ENCODE measurements at regions not wholly inside any gene's neighbourhood (a gene's known extent, or its start where the extent isn't known, plus 50 kb on each side); places are given as distances from the start of the nearest gene placed in this dataset.

DNA sequence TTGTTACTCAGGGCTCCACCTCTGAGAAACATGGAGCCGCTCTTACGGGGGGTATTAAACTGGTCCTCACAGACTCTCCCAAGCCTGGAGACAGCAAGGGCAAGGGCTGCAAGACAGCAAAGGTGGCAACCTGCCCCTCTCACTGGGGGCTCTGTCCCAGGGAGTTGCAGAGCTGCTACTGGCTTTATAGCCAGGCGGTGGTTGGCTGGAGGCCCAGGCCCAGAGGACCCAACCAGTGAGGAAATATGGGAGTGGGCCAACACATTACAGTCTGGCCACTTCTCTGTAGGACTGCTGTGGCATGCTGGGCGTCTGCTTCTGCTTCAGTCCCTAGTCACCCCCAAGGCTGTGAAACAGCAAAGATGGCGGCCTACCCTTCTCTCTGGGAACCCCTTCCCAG lies 597.2 kb downstream of the LRRC70 start:
- H3K36me3 Mint-ChIP-seq (ENCODE audit: insufficient read depth, unreplicated experiment) = no peaks in the 10 kb centered on the region
- BruUV-seq (replicated peaks) = no TSS peak
- no peaks in the 10 kb centered on the region for H3K4me1 Mint-ChIP-seq (ENCODE audit: low read depth, unreplicated experiment)
- CTCF ChIA-PET = no interaction called here
- peaks cover 9% of the 10 kb centered on the region for H3K9me3 Mint-ChIP-seq (ENCODE audit: unreplicated experiment)
- Histone ChIP-seq H3K4me1 (no peaks in the 10 kb centered on the region), H3K27me3 (replicated peaks; ENCODE audit: control insufficient read depth, insufficient read depth, low read length) (no peaks in the 10 kb centered on the region), H3K9me3 (no peaks in the 10 kb centered on the region), H3K36me3 (ENCODE audit: control insufficient read depth, insufficient read depth, low read length) (no peaks in the 10 kb centered on the region), H3K4me3 (ENCODE audit: low read depth, low read length) (no peak overlapping the region)
- no peak overlapping the region for H3K27ac Mint-ChIP-seq (ENCODE audit: unreplicated experiment)
- DNase-seq = no peak
- H3K4me3 Mint-ChIP-seq (ENCODE audit: unreplicated experiment) = no peak overlapping the region
- TF ChIP-seq, protein P1, sequence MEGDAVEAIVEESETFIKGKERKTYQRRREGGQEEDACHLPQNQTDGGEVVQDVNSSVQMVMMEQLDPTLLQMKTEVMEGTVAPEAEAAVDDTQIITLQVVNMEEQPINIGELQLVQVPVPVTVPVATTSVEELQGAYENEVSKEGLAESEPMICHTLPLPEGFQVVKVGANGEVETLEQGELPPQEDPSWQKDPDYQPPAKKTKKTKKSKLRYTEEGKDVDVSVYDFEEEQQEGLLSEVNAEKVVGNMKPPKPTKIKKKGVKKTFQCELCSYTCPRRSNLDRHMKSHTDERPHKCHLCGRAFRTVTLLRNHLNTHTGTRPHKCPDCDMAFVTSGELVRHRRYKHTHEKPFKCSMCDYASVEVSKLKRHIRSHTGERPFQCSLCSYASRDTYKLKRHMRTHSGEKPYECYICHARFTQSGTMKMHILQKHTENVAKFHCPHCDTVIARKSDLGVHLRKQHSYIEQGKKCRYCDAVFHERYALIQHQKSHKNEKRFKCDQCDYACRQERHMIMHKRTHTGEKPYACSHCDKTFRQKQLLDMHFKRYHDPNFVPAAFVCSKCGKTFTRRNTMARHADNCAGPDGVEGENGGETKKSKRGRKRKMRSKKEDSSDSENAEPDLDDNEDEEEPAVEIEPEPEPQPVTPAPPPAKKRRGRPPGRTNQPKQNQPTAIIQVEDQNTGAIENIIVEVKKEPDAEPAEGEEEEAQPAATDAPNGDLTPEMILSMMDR (IDR thresholded peaks at IDR 0.05; ENCODE audit: insufficient read depth in 1 of 2, low read depth in 1 of 2, low read length in 1 of 2, severe bottlenecking in 1 of 2, unreplicated experiment in 1 of 2) = no peak
- H3K27me3 Mint-ChIP-seq (ENCODE audit: insufficient read depth, unreplicated experiment) = no peaks in the 10 kb centered on the region
- POLR2A ChIA-PET = no interaction called here
- intact Hi-C loops (cut with micrococcal nuclease; ENCODE audit: unreplicated experiment) = no loop called here

DNA sequence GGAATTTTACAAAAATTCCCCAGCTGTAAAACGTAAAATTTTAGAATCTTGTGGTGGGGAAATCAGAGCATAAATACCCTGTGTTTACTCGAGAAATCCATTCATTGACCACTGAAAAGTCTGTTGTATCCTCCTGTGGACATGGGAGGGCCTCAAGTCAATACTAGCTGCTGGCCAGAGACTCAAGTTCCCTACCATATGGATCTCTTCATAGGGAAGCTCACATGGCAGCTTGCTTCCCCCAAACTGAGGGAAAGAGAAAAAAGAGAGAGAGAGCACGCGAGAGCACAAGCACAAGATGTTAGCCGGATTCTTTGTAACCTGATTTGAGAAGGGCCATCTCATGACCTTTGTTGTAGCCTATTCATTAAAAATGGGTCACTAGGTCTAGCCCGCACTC lies 591.9 kb downstream of the LRRC70 start:
- H3K27me3 ChIP-seq (replicated peaks; ENCODE audit: control insufficient read depth, insufficient read depth, low read length) = no peaks in the 10 kb centered on the region
- no peaks in the 10 kb centered on the region for H3K9me3 ChIP-seq
- intact Hi-C loops (cut with micrococcal nuclease; ENCODE audit: unreplicated experiment) = no loop called here
- no peak overlapping the region for H3K4me3 Mint-ChIP-seq (ENCODE audit: unreplicated experiment)
- no peaks in the 10 kb centered on the region for H3K36me3 Mint-ChIP-seq (ENCODE audit: insufficient read depth, unreplicated experiment)
- no peaks in the 10 kb centered on the region for H3K4me1 Mint-ChIP-seq (ENCODE audit: low read depth, unreplicated experiment)
- ChIA-PET POLR2A (no interaction called here), CTCF (no interaction called here)
- no TSS peak for BruUV-seq (replicated peaks)
- no peaks in the 10 kb centered on the region for H3K36me3 ChIP-seq (ENCODE audit: control insufficient read depth, insufficient read depth, low read length)
- no peak overlapping the region for H3K27ac Mint-ChIP-seq (ENCODE audit: unreplicated experiment)
- no peaks in the 10 kb centered on the region for H3K27me3 Mint-ChIP-seq (ENCODE audit: insufficient read depth, unreplicated experiment)
- no peaks in the 10 kb centered on the region for H3K4me1 ChIP-seq
- H3K9me3 Mint-ChIP-seq (ENCODE audit: unreplicated experiment) = peaks cover 14% of the 10 kb centered on the region
- no peak overlapping the region for H3K4me3 ChIP-seq (ENCODE audit: low read depth, low read length)
- TF ChIP-seq, protein P1 (IDR thresholded peaks at IDR 0.05; ENCODE audit: insufficient read depth in 1 of 2, low read depth in 1 of 2, low read length in 1 of 2, severe bottlenecking in 1 of 2, unreplicated experiment in 1 of 2) = no peak
- DNase-seq = no peak

DNA sequence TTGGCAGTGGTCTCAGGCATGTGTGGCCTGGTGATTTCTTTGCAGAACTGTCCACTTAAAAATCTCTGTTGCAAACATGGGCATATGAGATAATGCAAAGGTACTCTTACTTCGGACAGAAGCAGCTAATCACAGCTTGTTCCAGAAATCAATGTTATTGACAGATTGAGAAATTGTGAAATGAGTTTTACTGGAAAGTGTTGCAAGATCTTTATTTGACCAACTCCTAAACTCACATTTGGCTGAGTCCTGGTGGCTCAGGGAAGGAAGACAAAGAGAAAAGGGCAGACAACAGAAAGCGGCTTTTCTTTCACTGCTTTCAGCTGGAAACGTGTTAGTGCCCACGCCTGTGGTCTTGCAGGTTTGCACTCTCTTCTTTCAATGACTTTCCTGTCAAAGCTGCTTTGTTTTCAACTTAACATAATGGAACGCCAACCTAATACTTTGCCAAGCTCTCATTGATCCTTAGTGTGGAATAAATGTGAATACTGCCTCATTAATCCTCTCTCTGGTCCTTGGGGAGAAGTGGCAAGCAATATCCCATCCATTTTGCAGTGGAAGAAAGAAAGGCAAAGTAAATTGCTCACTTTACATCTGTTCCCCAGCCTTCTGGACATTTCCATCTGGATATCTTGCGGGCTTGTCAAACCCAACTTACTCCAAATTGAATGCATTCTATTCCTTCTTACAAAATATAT lies 586.4 kb downstream of the LRRC70 start:
- H3K36me3 Mint-ChIP-seq (ENCODE audit: insufficient read depth, unreplicated experiment) = no peaks in the 10 kb centered on the region
- H3K27me3 ChIP-seq (replicated peaks; ENCODE audit: control insufficient read depth, insufficient read depth, low read length) = no peaks in the 10 kb centered on the region
- BruUV-seq (replicated peaks) = no TSS peak
- intact Hi-C loops (cut with micrococcal nuclease; ENCODE audit: unreplicated experiment) = no loop called here
- no peak overlapping the region for H3K4me3 Mint-ChIP-seq (ENCODE audit: unreplicated experiment)
- no peaks in the 10 kb centered on the region for H3K27me3 Mint-ChIP-seq (ENCODE audit: insufficient read depth, unreplicated experiment)
- H3K4me1 ChIP-seq = no peaks in the 10 kb centered on the region
- DNase-seq = no peak
- H3K9me3 Mint-ChIP-seq (ENCODE audit: unreplicated experiment) = peaks cover 14% of the 10 kb centered on the region
- ChIA-PET POLR2A (no interaction called here), CTCF (no interaction called here)
- H3K36me3 ChIP-seq (ENCODE audit: control insufficient read depth, insufficient read depth, low read length) = no peaks in the 10 kb centered on the region
- H3K4me1 Mint-ChIP-seq (ENCODE audit: low read depth, unreplicated experiment) = no peaks in the 10 kb centered on the region
- H3K4me3 ChIP-seq (ENCODE audit: low read depth, low read length) = no peak overlapping the region
- no peaks in the 10 kb centered on the region for H3K9me3 ChIP-seq
- no peak overlapping the region for H3K27ac Mint-ChIP-seq (ENCODE audit: unreplicated experiment)
- TF ChIP-seq, protein P1 (IDR thresholded peaks at IDR 0.05; ENCODE audit: insufficient read depth in 1 of 2, low read depth in 1 of 2, low read length in 1 of 2, severe bottlenecking in 1 of 2, unreplicated experiment in 1 of 2) = no peak
